Mucosa of gallbladder (tissue), 1 donor: ENCODE measurements at regions not wholly inside any gene's neighbourhood (a gene's known extent, or its start where the extent isn't known, plus 50 kb on each side); places are given as distances from the start of the nearest gene placed in this dataset.
"Not testable (repeated sequence)": the region's sequence is repeated elsewhere in the genome, so short reads cannot be mapped to it uniquely, and the experiment has no call there.

ENCODE experiments used
- DNase-seq: peaks from one replicate; pipeline ENCODE4 v3.0.0-alpha.2; 2020; ENCODE audit warnings: low spot score
- donor health status: DM: no; HTN: no; CAD: no.

GRCh38 chr10:28733245-28733644, 55.9 kb downstream of the BAMBI start:
- no peak for DNase-seq

- no peak for DNase-seq
These were observed 56.3 kb downstream of the BAMBI start for GRCh38 chr10:28733647-28734046.

- peak; percentile 39 for DNase-seq
These were observed 57.8 kb downstream of the BAMBI start for GRCh38 chr10:28734938-28735759.

GRCh38 chr10:28737096-28737495, 59.8 kb downstream of the BAMBI start:
- DNase-seq: no peak

- DNase-seq: no peak
These were observed 60.9 kb downstream of the BAMBI start for GRCh38 chr10:28738200-28738599.

GRCh38 chr10:28743576-28743975, 66.3 kb downstream of the BAMBI start:
- DNase-seq: no peak

- no peak for DNase-seq
These were observed 66.9 kb downstream of the BAMBI start for GRCh38 chr10:28744069-28744768.

- no peak for DNase-seq
These were observed 77.8 kb downstream of the BAMBI start for GRCh38 chr10:28754930-28755718.

GRCh38 chr10:28761084-28761846, 83.9 kb downstream of the BAMBI start:
- no peak for DNase-seq

- no peak for DNase-seq
These were observed 86.3 kb downstream of the BAMBI start for GRCh38 chr10:28763471-28764170.

GRCh38 chr10:28765641-28766040, 88.3 kb downstream of the BAMBI start:
- DNase-seq: no peak

GRCh38 chr10:28768227-28768626, 90.9 kb downstream of the BAMBI start:
- no peak for DNase-seq

- no peak for DNase-seq
These were observed 91.8 kb downstream of the BAMBI start for GRCh38 chr10:28769091-28769604.

GRCh38 chr10:28771580-28772090, 94.3 kb downstream of the BAMBI start:
- DNase-seq: not testable (repeated sequence)

GRCh38 chr10:28774051-28774995, 97.0 kb downstream of the BAMBI start:
- DNase-seq: peak; percentile 61

- DNase-seq: no peak
These were observed 98.5 kb downstream of the BAMBI start for GRCh38 chr10:28775773-28776172.

- DNase-seq: no peak
These were observed 99.2 kb downstream of the BAMBI start for GRCh38 chr10:28776519-28776918.

GRCh38 chr10:28777911-28778310, 100.6 kb downstream of the BAMBI start:
- no peak for DNase-seq

GRCh38 chr10:28778524-28778923, 101.2 kb downstream of the BAMBI start:
- DNase-seq: no peak
